Osteocyte (in vitro differentiated cells): ENCODE measurements at regions not wholly inside any gene's neighbourhood (a gene's known extent, or its start where the extent isn't known, plus 50 kb on each side); places are given as distances from the start of the nearest gene placed in this dataset.

Experiments used
- DNase-seq: peaks from one replicate; pipeline ENCODE4 v3.0.0; 2021; ENCODE audit warnings: mixed read lengths; ENCODE audit not compliant: unreplicated experiment; ENCODE audit errors: extremely low spot score
- H3K27ac Mint-ChIP-seq: one replicate; pipeline ENCODE4 v1.8.0; 2021; ENCODE audit warnings: mild to moderate bottlenecking, mixed read lengths; ENCODE audit not compliant: unreplicated experiment
- H3K27me3 Mint-ChIP-seq: one replicate; pipeline ENCODE4 v1.8.0; 2021; ENCODE audit warnings: mixed read lengths; ENCODE audit not compliant: unreplicated experiment
- H3K36me3 Mint-ChIP-seq: one replicate; pipeline ENCODE4 v1.8.0; 2021; ENCODE audit warnings: mixed read lengths; ENCODE audit not compliant: unreplicated experiment
- H3K4me1 Mint-ChIP-seq: one replicate; pipeline ENCODE4 v1.8.0; 2021; ENCODE audit warnings: mixed read lengths; ENCODE audit not compliant: unreplicated experiment
- H3K4me3 Mint-ChIP-seq: one replicate; pipeline ENCODE4 v1.8.0; 2021; ENCODE audit warnings: mild to moderate bottlenecking, moderate library complexity, mixed read lengths; ENCODE audit not compliant: unreplicated experiment
- H3K9me3 Mint-ChIP-seq: one replicate; pipeline ENCODE4 v1.8.0; 2021; ENCODE audit warnings: mixed read lengths; ENCODE audit not compliant: unreplicated experiment
- CTCF ChIP-seq: fragments of 200-600 bp; sonication (generic); IDR thresholded peaks from 2 replicates; pipeline ENCODE4 v1.5.0; 2021; ENCODE audit warnings: antibody characterized with exemption, mild to moderate bottlenecking, moderate library complexity

- TF ChIP-seq CTCF = peak; percentile 16
- Mint-ChIP-seq H3K36me3 (no peaks in the 10 kb centered on the region), H3K27ac (no peak overlapping the region), H3K4me1 (no peaks in the 10 kb centered on the region), H3K4me3 (no peak overlapping the region), H3K27me3 (peaks cover 8% of the 10 kb centered on the region), H3K9me3 (no peaks in the 10 kb centered on the region)
- DNase-seq = no peak
Observed at GRCh38 chr18:43420950-43421349, 143.7 kb upstream of the SYT4 start.

GRCh38 chr18:43422518-43422917 lies 145.2 kb upstream of the SYT4 start:
- H3K27ac Mint-ChIP-seq = no peak overlapping the region
- TF ChIP-seq CTCF = no peak
- peaks cover 8% of the 10 kb centered on the region for H3K27me3 Mint-ChIP-seq
- H3K9me3 Mint-ChIP-seq = no peaks in the 10 kb centered on the region
- H3K36me3 Mint-ChIP-seq = no peaks in the 10 kb centered on the region
- no peaks in the 10 kb centered on the region for H3K4me1 Mint-ChIP-seq
- no peak for DNase-seq
- H3K4me3 Mint-ChIP-seq = no peak overlapping the region

DNA sequence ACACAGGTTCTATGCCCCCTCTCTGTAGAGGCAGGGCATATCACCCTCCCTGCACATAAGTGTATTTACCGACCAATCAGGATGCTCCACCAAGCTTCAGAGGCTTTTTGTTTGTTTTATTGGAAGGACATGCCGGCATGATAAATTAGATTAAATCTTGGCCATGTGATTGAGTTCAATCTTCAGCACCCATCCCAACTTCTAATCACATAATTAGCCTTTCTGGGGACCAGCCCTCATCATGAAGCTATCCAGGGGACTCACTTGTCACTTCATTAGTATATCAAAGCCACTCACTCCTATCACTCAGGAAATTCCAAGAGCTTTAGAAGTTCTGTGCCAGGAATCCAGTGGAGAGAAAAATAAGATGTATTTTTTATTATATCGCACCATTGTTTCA lies 158.6 kb upstream of the SYT4 start:
- Mint-ChIP-seq H3K9me3 (peaks cover 11% of the 10 kb centered on the region), H3K36me3 (no peaks in the 10 kb centered on the region), H3K27me3 (peaks cover 11% of the 10 kb centered on the region), H3K4me3 (no peak overlapping the region), H3K27ac (no peak overlapping the region), H3K4me1 (no peaks in the 10 kb centered on the region)
- no peak for DNase-seq
- TF ChIP-seq CTCF = no peak

DNA sequence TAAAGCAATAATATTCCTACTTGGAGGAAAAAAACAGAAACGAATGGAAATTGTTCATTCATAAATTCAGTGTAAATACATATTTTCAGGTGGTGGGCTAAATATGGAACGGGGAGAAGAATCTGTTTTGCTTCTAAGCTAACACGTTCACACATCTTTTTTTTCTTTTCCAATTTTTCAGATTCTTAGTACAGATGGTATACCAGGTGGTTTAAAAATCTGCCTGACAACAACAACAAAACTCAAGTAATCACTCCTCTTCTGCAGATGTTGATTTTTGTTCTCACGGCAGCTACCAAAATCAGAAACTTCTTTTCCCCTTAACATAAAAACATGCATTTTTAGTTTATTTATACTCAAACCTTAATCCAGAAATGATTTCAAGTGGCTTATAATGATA lies 164.8 kb upstream of the SYT4 start:
- no peaks in the 10 kb centered on the region for H3K36me3 Mint-ChIP-seq
- DNase-seq = no peak
- no peaks in the 10 kb centered on the region for H3K4me1 Mint-ChIP-seq
- H3K9me3 Mint-ChIP-seq = peaks cover 11% of the 10 kb centered on the region
- no peak for TF ChIP-seq CTCF
- H3K27me3 Mint-ChIP-seq = peaks cover 10% of the 10 kb centered on the region
- no peak overlapping the region for H3K4me3 Mint-ChIP-seq
- no peak overlapping the region for H3K27ac Mint-ChIP-seq

DNA sequence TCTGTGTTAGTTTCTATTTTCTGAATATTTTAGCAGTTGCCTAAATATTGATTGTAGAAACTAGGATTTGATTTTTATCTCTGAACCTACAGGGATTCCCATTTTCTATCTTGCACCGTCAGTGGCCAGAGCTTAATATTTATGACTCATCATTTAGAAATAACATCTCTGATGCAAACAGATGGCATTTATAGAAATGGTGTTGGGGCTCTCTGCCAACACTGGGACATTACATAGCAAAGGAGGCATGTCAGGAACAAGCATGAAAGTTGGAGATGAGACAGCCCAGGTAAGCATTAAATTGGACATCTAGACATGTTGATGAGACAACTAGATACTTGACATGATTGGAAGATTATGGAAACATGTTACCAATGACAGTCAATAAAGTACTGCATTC lies 165.3 kb upstream of the SYT4 start:
- peaks cover 10% of the 10 kb centered on the region for H3K9me3 Mint-ChIP-seq
- no peak overlapping the region for H3K4me3 Mint-ChIP-seq
- H3K27me3 Mint-ChIP-seq = peaks cover 10% of the 10 kb centered on the region
- no peak overlapping the region for H3K27ac Mint-ChIP-seq
- DNase-seq = no peak
- no peaks in the 10 kb centered on the region for H3K4me1 Mint-ChIP-seq
- H3K36me3 Mint-ChIP-seq = no peaks in the 10 kb centered on the region
- no peak for TF ChIP-seq CTCF
